HCT116 (cell line): ENCODE measurements at regions not wholly inside any gene's neighbourhood (a gene's known extent, or its start where the extent isn't known, plus 50 kb on each side); places are given as distances from the start of the nearest gene placed in this dataset.
"Not testable (repeated sequence)": the region's sequence is repeated elsewhere in the genome, so short reads cannot be mapped to it uniquely, and the experiment has no call there.

Experiments
- ATAC-seq: fragments of 200-7000 bp; cut with Tn5 transposase; 2 replicates; pipeline ENCODE4 v1.9.1; 2020; ENCODE audit warnings: mild to moderate bottlenecking, moderate library complexity
- BruUV-seq: library from RNA; stranded (reverse); fragments of 400-500 nt; replicated peaks from 2 replicates; lab custom pipeline; 2021; lab: Mats Ljungman, UMichigan
- CTCF ChIA-PET: fragments of 300-600 bp; sonication (Branson Sonifier 250); formaldehyde crosslinking; loops from one replicate; lab custom pipeline; 2021; ENCODE audit warnings: antibody characterized with exemption; lab: Charles Lee
- POLR2A ChIA-PET: fragments of 300-600, 350-600 bp; sonication (Branson Sonifier 250); formaldehyde crosslinking; loops from one replicate; lab custom pipeline; 2021; ENCODE audit warnings: antibody characterized with exemption; lab: Charles Lee
- RAD21 ChIA-PET, 2 experiments: fragments of 300-600 bp; sonication (Branson Sonifier 250); formaldehyde crosslinking; loops; one replicate each; lab custom pipeline; 2023; ENCODE audit warnings: low total read pairs in 2 of 2; ENCODE audit not compliant: uncharacterized antibody in 2 of 2, unreplicated experiment in 2 of 2, low non-redundant PET in 1 of 2; lab: Charles Lee
- DNase-seq: peaks from one replicate; pipeline ENCODE4 v3.0.0-alpha.2; 2010; ENCODE audit warnings: low read depth, low spot score
- H2AFZ ChIP-seq: fragments of 200-600 bp; shearing (Covaris generic), sonication (generic); 2 replicates; pipeline ENCODE4 v1.6.1; 2017; ENCODE audit warnings: low read depth, mixed run types, mixed read lengths, antibody characterized with exemption, low read length; ENCODE audit not compliant: poor library complexity, severe bottlenecking
- H3K27ac ChIP-seq: 2 replicates; pipeline ENCODE4 v1.5.1; 2012; ENCODE audit warnings: low read depth, low read length
- H3K27me3 ChIP-seq: fragments of 200-600 bp; sonication (generic); 2 replicates; pipeline ENCODE4 v1.6.1; 2016; ENCODE audit warnings: mixed run types, low read length, mixed read lengths; ENCODE audit not compliant: insufficient read depth
- H3K36me3 ChIP-seq, 2 experiments: fragments of 200-500 bp in 1 of 2; fragments of 200-600 bp in 1 of 2; sonication (Bioruptor generic) in 1 of 2; sonication (generic) in 1 of 2; 2 replicates each; pipeline versions ENCODE4 v1.5.1 to v1.6.1; 2014 to 2016; ENCODE audit warnings: low read length in 2 of 2, inconsistent platforms in 1 of 2, mixed read lengths in 1 of 2, mixed run types in 1 of 2; ENCODE audit not compliant: insufficient read depth in 2 of 2, control insufficient read depth in 1 of 2
- H3K4me1 ChIP-seq, 2 experiments: fragments of 200-600 bp in 1 of 2; sonication (generic) in 1 of 2; 2 replicates each; pipeline versions ENCODE4 v1.5.1 to v1.6.1; 2012 to 2017; ENCODE audit warnings: low read length in 2 of 2, inconsistent platforms in 1 of 2, mild to moderate bottlenecking in 1 of 2, mixed read lengths in 1 of 2, mixed run types in 1 of 2, moderate library complexity in 1 of 2; ENCODE audit not compliant: insufficient read depth in 2 of 2, control insufficient read depth in 1 of 2
- H3K4me2 ChIP-seq: fragments of 200-600 bp; sonication (generic); 2 replicates; pipeline ENCODE4 v1.6.1; 2017; ENCODE audit warnings: mixed run types, low read length, mixed read lengths
- H3K4me3 ChIP-seq, 2 experiments: fragments of 200-600 bp in 1 of 2; sonication (generic) in 1 of 2; replicated peaks in 1 of 2; 2 replicates each; pipeline ENCODE4 v1.5.1; 2011 to 2016; ENCODE audit warnings: low read length in 2 of 2, control low read depth in 1 of 2, low read depth in 1 of 2, mild to moderate bottlenecking in 1 of 2, mixed read lengths in 1 of 2, mixed run types in 1 of 2
- H3K79me2 ChIP-seq: fragments of 200-600 bp; sonication (generic); 2 replicates; pipeline ENCODE4 v1.6.1; 2017; ENCODE audit warnings: mild to moderate bottlenecking, mixed run types, low read length, moderate library complexity, mixed read lengths; ENCODE audit not compliant: insufficient read depth
- H3K9ac ChIP-seq: fragments of 200-600 bp; sonication (generic); 2 replicates; pipeline ENCODE4 v1.6.1; 2016; ENCODE audit warnings: low read length, mixed read lengths
- H3K9me2 ChIP-seq: fragments of 200-600 bp; sonication (generic), shearing (Covaris generic); 2 replicates; pipeline ENCODE4 v1.6.1; 2017; ENCODE audit warnings: mixed run types, mild to moderate bottlenecking, moderate library complexity; ENCODE audit not compliant: insufficient read depth
- H3K9me3 ChIP-seq, 2 experiments: fragments of 200-500 bp in 1 of 2; fragments of 200-600 bp in 1 of 2; sonication (Bioruptor generic) in 1 of 2; sonication (generic) in 1 of 2; 2 replicates each; pipeline ENCODE4 v1.6.1; 2014 to 2017; ENCODE audit warnings: low read length in 2 of 2, mixed read lengths in 2 of 2, inconsistent platforms in 1 of 2, low read depth in 1 of 2, mild to moderate bottlenecking in 1 of 2, mixed run types in 1 of 2, moderate library complexity in 1 of 2; ENCODE audit not compliant: control insufficient read depth in 1 of 2, insufficient read depth in 1 of 2
- H4K20me1 ChIP-seq: fragments of 200-600 bp; sonication (generic), shearing (Covaris generic); 2 replicates; pipeline ENCODE4 v1.6.1; 2017; ENCODE audit warnings: mixed run types, mild to moderate bottlenecking, moderate library complexity; ENCODE audit not compliant: insufficient read depth
- CBX3 ChIP-seq: IDR thresholded peaks from 2 replicates; pipeline ENCODE4 v1.6.1; 2012; ENCODE audit warnings: low read depth
- CTCF ChIP-seq, 3 experiments: fragments of 200-600 bp in 1 of 3; sonication (generic) in 1 of 3; IDR thresholded peaks in 2 of 3; conservative IDR thresholded peaks in 1 of 3; 2 replicates each; pipeline ENCODE4 v1.5.1; 2012 to 2017; ENCODE audit warnings: low read depth in 2 of 3, low read length in 2 of 3, antibody characterized with exemption in 1 of 3, borderline replicate concordance in 1 of 3, control low read depth in 1 of 3, mild to moderate bottlenecking in 1 of 3, mixed read lengths in 1 of 3, mixed run types in 1 of 3, moderate library complexity in 1 of 3; ENCODE audit not compliant: insufficient read depth in 1 of 3
- EZH2phosphoT487 ChIP-seq: fragments of 200-600 bp; IDR thresholded peaks from 2 replicates; pipeline ENCODE4 v1.6.1; 2018; ENCODE audit warnings: antibody characterized with exemption, borderline replicate concordance
- POLR2AphosphoS5 ChIP-seq: IDR thresholded peaks from 2 replicates; pipeline ENCODE4 v1.6.1; 2011; ENCODE audit warnings: mild to moderate bottlenecking, low read depth, low read length, moderate library complexity
- RAD21 ChIP-seq: IDR thresholded peaks from 2 replicates; pipeline ENCODE4 v1.6.1; 2012; ENCODE audit warnings: low read depth, mild to moderate bottlenecking
- intact Hi-C: fragments of 100-400 bp; cut with micrococcal nuclease; formaldehyde crosslinking; loops from 2 replicates; pipeline ENCODE4 v1.10.0; 2022
- TF ChIP-seq, protein P1 (sequence below): IDR thresholded peaks from 2 replicates; pipeline ENCODE4 v1.6.1; 2012

- Histone ChIP-seq H3K9me3 (no peaks in the 10 kb centered on the region; a peak in 1 of 4 replicates), H3K4me2 (no peak overlapping the region), H2AFZ (no peak overlapping the region), H3K4me1 (no peaks in the 10 kb centered on the region), H3K27ac (no peak overlapping the region), H3K79me2 (no peaks in the 10 kb centered on the region), H3K4me3 (no peak overlapping the region), H3K9ac (no peak overlapping the region), H3K36me3 (no peaks in the 10 kb centered on the region), H3K27me3 (no peaks in the 10 kb centered on the region), H4K20me1 (no peaks in the 10 kb centered on the region), H3K9me2 (no peaks in the 10 kb centered on the region)
- ChIA-PET POLR2A (no interaction called here), CTCF (no interaction called here), RAD21 (no interaction called here)
- no TSS peak for BruUV-seq
- TF ChIP-seq POLR2AphosphoS5 (no peak), CBX3 (no peak)
- TF ChIP-seq, protein P1, sequence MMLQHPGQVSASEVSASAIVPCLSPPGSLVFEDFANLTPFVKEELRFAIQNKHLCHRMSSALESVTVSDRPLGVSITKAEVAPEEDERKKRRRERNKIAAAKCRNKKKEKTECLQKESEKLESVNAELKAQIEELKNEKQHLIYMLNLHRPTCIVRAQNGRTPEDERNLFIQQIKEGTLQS, result no peak
- ATAC-seq (no peak), DNase-seq (no peak)
- intact Hi-C loops, result no loop called here
These were observed 640.4 kb downstream of the TYW1 start for GRCh38 chr7:67637023-67637358.

- H4K20me1 ChIP-seq, ATAC-seq, H3K4me1 ChIP-seq, H3K27ac ChIP-seq, H3K9me3 ChIP-seq, H2AFZ ChIP-seq, RAD21 ChIA-PET, BruUV-seq, H3K4me2 ChIP-seq, DNase-seq, CTCF ChIA-PET, H3K79me2 ChIP-seq, H3K9me2 ChIP-seq, H3K27me3 ChIP-seq, H3K36me3 ChIP-seq, H3K4me3 ChIP-seq, POLR2A ChIA-PET, H3K9ac ChIP-seq, intact Hi-C loops: not testable (repeated sequence)
These were observed 645.9 kb downstream of the TYW1 start for GRCh38 chr7:67642542-67642941.

GRCh38 chr7:67644151-67644550 lies 647.5 kb downstream of the TYW1 start:
- RAD21 ChIA-PET, result no interaction called here
- Histone ChIP-seq H2AFZ (no peak overlapping the region), H3K9ac (no peak overlapping the region)
- TF ChIP-seq CBX3 (no peak), POLR2AphosphoS5 (no peak), RAD21 (no peak), EZH2phosphoT487 (no peak), CTCF (IDR thresholded peaks at IDR 0.05 in 2 of 3, conservative IDR thresholded peaks at IDR 0.05 in 1 of 3; ENCODE audit: borderline replicate concordance in 1 of 3, insufficient read depth in 1 of 3, low read depth in 2 of 3, low read length in 2 of 3) (no peak)
- TF ChIP-seq, protein P1, result no peak
- TF ChIP-seq, all 23 proteins: peak for 0
- H3K36me3 ChIP-seq, result no peaks in the 10 kb centered on the region
- no peaks in the 10 kb centered on the region for H4K20me1 ChIP-seq
- H3K4me1 ChIP-seq, result no peaks in the 10 kb centered on the region
- DNase-seq, result no peak
- intact Hi-C loops, result no loop called here
- H3K9me3 ChIP-seq, result no peaks in the 10 kb centered on the region; a peak in 1 of 4 replicates
- ChIA-PET POLR2A (no interaction called here), CTCF (no interaction called here)
- ATAC-seq, result no peak
- no peaks in the 10 kb centered on the region for H3K27me3 ChIP-seq
- H3K4me3 ChIP-seq, result no peak overlapping the region
- no TSS peak for BruUV-seq
- H3K4me2 ChIP-seq, result no peak overlapping the region
- H3K79me2 ChIP-seq, result no peaks in the 10 kb centered on the region
- H3K9me2 ChIP-seq, result no peaks in the 10 kb centered on the region
- no peak overlapping the region for H3K27ac ChIP-seq
